ENCODE measurements at regions not wholly inside any gene's neighbourhood (a gene's known extent, or its start where the extent isn't known, plus 50 kb on each side); places are given as distances from the start of the nearest gene placed in this dataset.

DNA sequence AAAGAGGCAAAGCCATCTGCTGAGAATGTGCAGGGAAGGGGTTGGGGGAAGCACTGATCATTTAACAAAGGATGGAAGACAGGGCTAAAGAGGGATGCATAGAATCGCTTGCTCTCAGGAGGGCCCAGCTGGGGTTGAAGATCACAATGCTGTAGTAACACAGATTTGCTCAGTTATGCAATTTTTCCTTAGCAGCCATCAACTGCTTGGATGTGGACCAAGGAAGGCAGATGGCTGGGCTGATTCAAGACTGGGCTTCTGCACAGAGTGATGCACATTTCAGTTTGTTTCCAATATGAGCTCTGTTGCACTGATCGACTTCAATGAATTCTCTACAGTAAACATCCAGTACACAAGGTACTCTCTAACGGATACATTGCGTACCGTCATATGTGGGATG lies 127.8 kb upstream of the TBL1X start:
- Mint-ChIP-seq H3K27ac (no peak overlapping the region), H3K27me3 (no peaks in the 10 kb centered on the region), H3K4me3 (no peak overlapping the region), H3K36me3 (no peaks in the 10 kb centered on the region), H3K4me1 (ENCODE audit: unreplicated experiment) (peaks cover 16% of the 10 kb centered on the region), H3K9me3 (peaks cover 5% of the 10 kb centered on the region)
- no peak for TF ChIP-seq CTCF (conservative IDR thresholded peaks at IDR 0.05)
- DNase-seq (ENCODE audit: extremely low spot score, unreplicated experiment), result no peak

DNA sequence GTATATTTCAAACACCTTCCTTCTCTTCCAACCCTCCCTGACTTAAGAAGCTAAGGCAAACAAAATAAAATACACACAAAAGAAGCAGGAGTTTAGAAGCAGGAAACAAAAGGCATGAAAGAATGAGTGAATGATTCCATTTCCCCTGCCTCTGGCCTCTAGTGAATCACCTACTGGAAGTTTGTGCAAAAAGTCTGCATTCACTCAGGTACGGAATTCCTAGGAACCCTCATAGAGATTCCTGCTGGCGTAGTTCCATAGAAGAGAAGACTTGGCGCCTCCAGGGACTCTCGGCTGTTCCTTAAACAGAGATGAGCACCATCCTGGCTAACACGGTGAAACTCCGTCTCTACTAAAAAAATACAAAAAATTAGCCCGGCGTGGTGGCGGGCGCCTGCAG lies 125.9 kb upstream of the TBL1X start:
- H3K4me1 Mint-ChIP-seq (ENCODE audit: unreplicated experiment), result peaks cover 10% of the 10 kb centered on the region
- TF ChIP-seq CTCF (conservative IDR thresholded peaks at IDR 0.05), result no peak
- no peak for DNase-seq (ENCODE audit: extremely low spot score, unreplicated experiment)
- no peaks in the 10 kb centered on the region for H3K27me3 Mint-ChIP-seq
- H3K36me3 Mint-ChIP-seq, result no peaks in the 10 kb centered on the region
- no peak overlapping the region for H3K27ac Mint-ChIP-seq
- H3K4me3 Mint-ChIP-seq, result no peak overlapping the region
- peaks cover 5% of the 10 kb centered on the region for H3K9me3 Mint-ChIP-seq

DNA sequence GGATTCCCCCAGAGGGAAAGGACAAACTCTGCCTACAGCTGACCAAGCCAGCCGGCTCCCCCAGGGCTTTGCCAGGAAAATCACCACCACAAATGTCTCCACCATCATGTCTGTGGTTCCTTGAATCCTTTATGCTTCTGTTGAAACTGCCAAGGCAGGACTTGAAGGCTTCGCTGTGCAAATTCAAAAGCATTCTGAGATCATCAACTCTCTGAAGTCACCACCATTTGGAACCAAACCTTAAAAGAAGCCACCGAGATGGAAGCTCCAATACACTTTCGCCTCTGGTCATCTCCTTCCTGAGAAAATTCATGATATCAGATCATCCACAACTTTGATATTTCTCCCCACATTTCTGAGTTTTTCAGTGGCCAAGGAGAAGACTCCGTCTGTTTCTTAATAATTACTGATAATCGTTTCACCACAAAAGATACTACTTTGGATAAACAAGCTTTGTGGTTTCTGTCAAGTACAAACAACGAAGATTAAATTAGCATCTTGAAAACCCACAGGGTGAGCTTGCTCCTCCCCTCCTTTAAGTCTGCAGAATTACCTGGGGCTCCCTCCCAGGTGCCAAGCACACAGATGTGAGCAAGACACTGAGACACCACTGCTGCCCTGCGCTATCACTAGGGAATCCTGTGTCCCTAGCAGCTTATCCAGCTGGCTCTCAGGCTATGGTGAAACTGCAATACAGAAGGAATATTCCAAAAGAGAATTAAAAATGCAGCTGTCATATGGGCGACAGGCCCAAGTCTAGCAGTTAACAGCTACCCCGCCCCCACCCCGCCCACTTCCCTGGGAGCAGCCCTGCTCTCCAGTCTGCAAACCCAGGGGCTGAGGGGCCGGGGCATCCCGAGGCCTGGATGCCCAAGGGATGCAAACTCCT lies 125.0 kb upstream of the TBL1X start:
- DNase-seq (ENCODE audit: extremely low spot score, unreplicated experiment), result no peak
- Mint-ChIP-seq H3K4me3 (no peak overlapping the region), H3K27ac (no peak overlapping the region), H3K9me3 (peaks cover 5% of the 10 kb centered on the region), H3K27me3 (no peaks in the 10 kb centered on the region), H3K36me3 (no peaks in the 10 kb centered on the region), H3K4me1 (ENCODE audit: unreplicated experiment) (peaks cover 6% of the 10 kb centered on the region)
- TF ChIP-seq CTCF (conservative IDR thresholded peaks at IDR 0.05), result no peak

GRCh38 chrX:9340598-9341290 lies 124.1 kb upstream of the TBL1X start:
- Mint-ChIP-seq H3K4me3 (peak overlapping the region; percentile 43), H3K36me3 (no peaks in the 10 kb centered on the region), H3K4me1 (ENCODE audit: unreplicated experiment) (peaks cover 6% of the 10 kb centered on the region), H3K27me3 (no peaks in the 10 kb centered on the region), H3K9me3 (peaks cover 5% of the 10 kb centered on the region), H3K27ac (peak overlapping the region; percentile 48)
- no peak for DNase-seq (ENCODE audit: extremely low spot score, unreplicated experiment)
- TF ChIP-seq CTCF (conservative IDR thresholded peaks at IDR 0.05), result no peak

DNA sequence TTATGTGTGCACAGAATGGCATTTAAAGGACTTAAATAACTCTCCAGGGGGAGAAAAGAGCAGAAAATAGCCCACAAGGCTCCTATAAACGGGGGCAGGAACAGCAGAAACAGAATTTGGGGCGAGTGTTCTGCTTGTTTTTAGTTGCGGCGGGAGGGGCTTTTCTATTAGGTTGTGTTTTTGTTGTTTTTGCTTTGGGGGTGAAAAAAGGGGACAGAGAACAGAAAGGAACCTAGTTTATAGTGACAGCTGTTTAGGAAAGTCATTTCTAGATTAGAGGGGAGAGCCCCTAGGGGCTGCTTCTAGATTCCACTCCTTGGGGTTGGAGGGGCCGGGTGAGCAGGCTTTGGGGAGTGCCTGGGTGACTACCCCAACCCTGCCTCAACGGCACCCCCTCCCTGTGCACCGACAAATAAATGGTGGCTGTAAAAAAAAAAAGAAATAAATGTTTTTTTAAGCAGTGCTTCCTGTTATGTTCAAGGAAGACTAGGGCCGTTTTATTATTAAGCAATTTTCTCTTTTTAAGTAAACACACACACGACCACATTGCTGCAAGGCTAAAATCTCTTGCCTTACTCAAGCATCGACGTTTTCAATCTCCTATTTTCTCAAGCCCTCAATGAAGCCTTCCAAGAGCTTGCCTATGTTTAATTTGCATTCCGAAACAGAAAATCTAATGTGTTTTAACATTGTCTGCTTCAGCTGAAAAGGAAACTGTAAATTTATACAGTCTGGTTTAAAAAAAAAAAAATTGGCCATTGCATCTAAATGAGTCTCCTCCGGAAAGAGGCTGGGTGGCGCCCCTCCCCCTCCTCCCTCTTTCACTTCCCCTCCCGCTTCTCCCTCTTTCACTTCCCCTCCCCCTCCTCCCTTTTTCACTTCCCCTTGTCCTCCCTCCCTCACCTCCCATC lies 123.3 kb upstream of the TBL1X start:
- Mint-ChIP-seq H3K36me3 (no peaks in the 10 kb centered on the region), H3K27me3 (no peaks in the 10 kb centered on the region), H3K9me3 (peaks cover 3% of the 10 kb centered on the region), H3K4me1 (ENCODE audit: unreplicated experiment) (peaks cover 6% of the 10 kb centered on the region), H3K4me3 (peak overlapping the region; percentile 73), H3K27ac (peak overlapping the region; percentile 66)
- DNase-seq (ENCODE audit: extremely low spot score, unreplicated experiment), result no peak
- no peak for TF ChIP-seq CTCF (conservative IDR thresholded peaks at IDR 0.05)
